SK-N-SH (cell line): ENCODE measurements at regions not wholly inside any gene's neighbourhood (a gene's known extent, or its start where the extent isn't known, plus 50 kb on each side); places are given as distances from the start of the nearest gene placed in this dataset.

Experiments used
- CTCF ChIA-PET: fragments of 300-600, 350-600 bp; formaldehyde crosslinking; extraction: SDS; loops from one replicate; lab custom pipeline; 2021; lab: Yijun Ruan, JAX
- POLR2A ChIA-PET: fragments of 350-600 bp; sonication (Branson Sonifier 250); formaldehyde crosslinking; extraction: SDS; loops from one replicate; lab custom pipeline; 2020; ENCODE audit warnings: antibody characterized with exemption, inconsistent platforms; lab: Yijun Ruan, JAX
- DNase-seq: peaks from one replicate; pipeline ENCODE4 v3.0.0; 2012
- H2AFZ ChIP-seq: fragments of 200-600 bp; sonication (generic); 2 replicates; pipeline ENCODE4 v1.8.1; 2016; ENCODE audit warnings: antibody characterized with exemption, mild to moderate bottlenecking, low read depth
- H3F3A ChIP-seq: fragments of 200-600 bp; sonication (generic); replicated peaks from 2 replicates; pipeline ENCODE3; 2016; ENCODE audit warnings: antibody characterized with exemption, mild to moderate bottlenecking; ENCODE audit not compliant: insufficient read depth
- H3K27ac ChIP-seq, 2 experiments: fragments of 200-500 bp in 1 of 2; fragments of 200-600 bp in 1 of 2; sonication (Bioruptor generic) in 1 of 2; sonication (generic), shearing (Covaris generic) in 1 of 2; 2 replicates each; pipeline versions ENCODE4 v1.5.1 to v1.6.1; 2014 to 2016; ENCODE audit warnings: low read depth in 2 of 2, inconsistent platforms in 1 of 2, low read length in 1 of 2, mild to moderate bottlenecking in 1 of 2, mixed read lengths in 1 of 2
- H3K27me3 ChIP-seq: fragments of 200-600 bp; sonication (generic), shearing (Covaris generic); 2 replicates; pipeline ENCODE4 v1.6.1; 2016; ENCODE audit warnings: mixed run types; ENCODE audit not compliant: insufficient read depth
- H3K36me3 ChIP-seq, 2 experiments: fragments of 200-500 bp in 1 of 2; fragments of 200-600 bp in 1 of 2; sonication (Bioruptor generic) in 1 of 2; sonication (generic) in 1 of 2; replicated peaks in 1 of 2; 2 replicates each; pipeline versions ENCODE3 to v1.5.1; 2014 to 2016; ENCODE audit warnings: low read length in 1 of 2, mild to moderate bottlenecking in 1 of 2; ENCODE audit not compliant: insufficient read depth in 2 of 2, control insufficient read depth in 1 of 2
- H3K4me1 ChIP-seq, 2 experiments: fragments of 200-500 bp in 1 of 2; fragments of 200-600 bp in 1 of 2; sonication (Bioruptor generic) in 1 of 2; sonication (generic), shearing (Covaris generic) in 1 of 2; 2 replicates each; pipeline versions ENCODE4 v1.5.1 to v1.6.1; 2014 to 2016; ENCODE audit warnings: low read depth in 1 of 2, low read length in 1 of 2, mixed run types in 1 of 2; ENCODE audit not compliant: insufficient read depth in 2 of 2, control insufficient read depth in 1 of 2
- H3K4me2 ChIP-seq: fragments of 200-600 bp; sonication (generic), shearing (Covaris generic); 2 replicates; pipeline ENCODE4 v1.6.1; 2017; ENCODE audit warnings: mixed run types
- H3K4me3 ChIP-seq, 2 experiments: fragments of 200-500 bp in 1 of 2; fragments of 200-600 bp in 1 of 2; sonication (Bioruptor generic) in 1 of 2; sonication (generic), shearing (Covaris generic) in 1 of 2; 2 replicates each; pipeline versions ENCODE4 v1.5.1 to v1.8.1; 2014 to 2016; ENCODE audit warnings: low read depth in 2 of 2, inconsistent platforms in 1 of 2, low read length in 1 of 2, mild to moderate bottlenecking in 1 of 2, mixed read lengths in 1 of 2, moderate library complexity in 1 of 2
- H3K79me2 ChIP-seq: fragments of 200-600 bp; sonication (generic); 2 replicates; pipeline ENCODE4 v1.8.1; 2017; ENCODE audit warnings: mild to moderate bottlenecking; ENCODE audit not compliant: insufficient read depth
- H3K9ac ChIP-seq: fragments of 200-600 bp; sonication (generic); 2 replicates; pipeline ENCODE4 v1.6.1; 2017; ENCODE audit warnings: mixed run types
- H3K9me2 ChIP-seq: fragments of 200-600 bp; sonication (generic); 2 replicates; pipeline ENCODE4 v1.6.1; 2017; ENCODE audit warnings: mixed run types
- H3K9me3 ChIP-seq: fragments of 200-600 bp; sonication (generic); 2 replicates; pipeline ENCODE4 v1.6.1; 2017; ENCODE audit warnings: mixed run types, mild to moderate bottlenecking, moderate library complexity
- H4K20me1 ChIP-seq: fragments of 200-600 bp; sonication (generic); 2 replicates; pipeline ENCODE4 v1.6.1; 2017; ENCODE audit warnings: mild to moderate bottlenecking, mixed run types; ENCODE audit not compliant: insufficient read depth
- ELF1 ChIP-seq: IDR thresholded peaks from 2 replicates; pipeline ENCODE4 v1.4.0; 2012
- EP300 ChIP-seq, 2 experiments: IDR thresholded peaks; 2 replicates each; pipeline versions ENCODE4 v1.4.0 to v1.6.1; 2012; ENCODE audit warnings: borderline replicate concordance in 1 of 2, low read depth in 1 of 2, low read length in 1 of 2
- FOSL2 ChIP-seq: IDR thresholded peaks from 2 replicates; pipeline ENCODE4 v1.4.0; 2012; ENCODE audit warnings: low read depth, mild to moderate bottlenecking, moderate library complexity, borderline replicate concordance
- FOXJ3 ChIP-seq: sonication (generic); formaldehyde crosslinking; IDR thresholded peaks from 2 replicates; pipeline ENCODE4 v1.5.1; 2020; ENCODE audit warnings: mild to moderate bottlenecking, missing genetic modification reagents
- GABPA ChIP-seq: IDR thresholded peaks from 2 replicates; pipeline ENCODE4 v1.4.0; 2012; ENCODE audit warnings: low read depth, mild to moderate bottlenecking
- IRF3 ChIP-seq: fragments of 150-350 bp; IDR thresholded peaks from 2 replicates; pipeline ENCODE4 v1.6.1; 2016; ENCODE audit warnings: mild to moderate bottlenecking, low read depth, low read length
- JUND ChIP-seq: IDR thresholded peaks from 2 replicates; pipeline ENCODE4 v1.4.0; 2012
- MXI1 ChIP-seq: IDR thresholded peaks from 2 replicates; pipeline ENCODE4 v1.6.1; 2012; ENCODE audit warnings: mild to moderate bottlenecking, low read depth, low read length, improper control_type of control experiment
- NFIC ChIP-seq: IDR thresholded peaks from 2 replicates; pipeline ENCODE4 v1.4.0; 2012; ENCODE audit warnings: borderline replicate concordance
- NRF1 ChIP-seq: IDR thresholded peaks from 2 replicates; pipeline ENCODE4 v1.6.1; 2012; ENCODE audit warnings: low read depth, mild to moderate bottlenecking, low read length
- POLR2AphosphoS5 ChIP-seq: IDR thresholded peaks from 2 replicates; pipeline ENCODE4 v1.6.1; 2012; ENCODE audit warnings: low read depth, low read length
- RAD21 ChIP-seq: IDR thresholded peaks from 2 replicates; pipeline ENCODE4 v1.6.1; 2012; ENCODE audit warnings: mild to moderate bottlenecking, low read length
- RXRA ChIP-seq: IDR thresholded peaks from 2 replicates; pipeline ENCODE4 v1.4.0; 2012; ENCODE audit warnings: low read depth, mild to moderate bottlenecking, borderline replicate concordance
- TAF1 ChIP-seq: IDR thresholded peaks from 2 replicates; pipeline ENCODE4 v1.6.1; 2012; ENCODE audit warnings: low read depth, mild to moderate bottlenecking, low read length, moderate library complexity, borderline replicate concordance
- TEAD4 ChIP-seq: IDR thresholded peaks from 2 replicates; pipeline ENCODE4 v1.4.0; 2012; ENCODE audit warnings: mild to moderate bottlenecking, borderline replicate concordance; ENCODE audit not compliant: insufficient read depth
- YY1 ChIP-seq: IDR thresholded peaks from 2 replicates; pipeline ENCODE4 v1.4.0; 2012; ENCODE audit warnings: low read depth, mild to moderate bottlenecking
- WGBS: methylation state at CpG from one replicate; pipeline ENCODE4 v1.1.6; 2017; ENCODE audit warnings: low lambda C conversion rate; 5-methylcytosine and 5-hydroxymethylcytosine counted together
- TF ChIP-seq, protein P1 (sequence below): IDR thresholded peaks from 2 replicates; pipeline ENCODE4 v1.4.0; 2012; ENCODE audit warnings: low read depth, borderline replicate concordance

DNA sequence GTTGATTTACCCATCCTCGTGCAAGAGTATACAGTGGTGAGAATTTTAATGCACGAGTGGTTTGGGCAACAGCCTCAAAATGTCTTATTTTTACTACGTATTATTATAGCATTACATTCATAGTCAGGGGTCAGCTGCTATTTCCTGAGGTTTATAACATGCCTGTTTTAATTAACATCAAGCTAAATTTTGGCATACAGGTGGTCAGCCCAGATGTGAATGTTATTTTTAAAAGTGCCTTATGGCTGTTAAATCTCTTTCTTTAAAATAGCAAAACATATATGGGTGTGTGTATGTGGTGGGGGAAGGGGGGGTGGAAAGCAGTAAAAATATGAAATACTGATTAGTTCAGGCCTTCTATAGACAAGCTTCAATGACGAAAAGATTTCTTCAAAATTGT is 424.5 kb upstream of the CLINT1 start:
- Histone ChIP-seq H3K9me2 (no peaks in the 10 kb centered on the region), H3K36me3 (no peaks in the 10 kb centered on the region), H3F3A (no peaks in the 10 kb centered on the region), H3K79me2 (no peaks in the 10 kb centered on the region), H3K27ac (no peak overlapping the region), H3K9ac (no peak overlapping the region), H4K20me1 (no peaks in the 10 kb centered on the region), H3K27me3 (no peaks in the 10 kb centered on the region), H3K9me3 (no peaks in the 10 kb centered on the region), H3K4me1 (no peaks in the 10 kb centered on the region), H2AFZ (no peak overlapping the region), H3K4me2 (no peak overlapping the region), H3K4me3 (no peak overlapping the region)
- 29% methylated on average over 4 of the region's 4 CpGs for WGBS
- TF ChIP-seq POLR2AphosphoS5 (no peak), RAD21 (no peak), FOXJ3 (CRISPR knock-in tag) (no peak), TEAD4 (no peak), EP300 (IDR thresholded peaks at IDR 0.05; ENCODE audit: borderline replicate concordance in 1 of 2, low read depth in 1 of 2, low read length in 1 of 2) (no peak), YY1 (no peak), MXI1 (no peak), JUND (no peak)
- ChIA-PET CTCF (interaction anchor here (1.3 kb wide), 1 partner anchor 9 kb away, joined by 5 read pairs; no protein-coding TSS in a partner anchor), POLR2A (no interaction called here)
- no peak for DNase-seq

GRCh38 chr5:158278216-158278925 is 419.4 kb upstream of the CLINT1 start:
- no peak for TF ChIP-seq ELF1
- no peak for TF ChIP-seq TAF1
- TF ChIP-seq NFIC: no peak
- no peak for TF ChIP-seq IRF3
- TF ChIP-seq TEAD4: no peak
- no peak for TF ChIP-seq RXRA
- TF ChIP-seq POLR2AphosphoS5: no peak
- TF ChIP-seq JUND: no peak
- TF ChIP-seq FOSL2: no peak
- TF ChIP-seq, protein P1, sequence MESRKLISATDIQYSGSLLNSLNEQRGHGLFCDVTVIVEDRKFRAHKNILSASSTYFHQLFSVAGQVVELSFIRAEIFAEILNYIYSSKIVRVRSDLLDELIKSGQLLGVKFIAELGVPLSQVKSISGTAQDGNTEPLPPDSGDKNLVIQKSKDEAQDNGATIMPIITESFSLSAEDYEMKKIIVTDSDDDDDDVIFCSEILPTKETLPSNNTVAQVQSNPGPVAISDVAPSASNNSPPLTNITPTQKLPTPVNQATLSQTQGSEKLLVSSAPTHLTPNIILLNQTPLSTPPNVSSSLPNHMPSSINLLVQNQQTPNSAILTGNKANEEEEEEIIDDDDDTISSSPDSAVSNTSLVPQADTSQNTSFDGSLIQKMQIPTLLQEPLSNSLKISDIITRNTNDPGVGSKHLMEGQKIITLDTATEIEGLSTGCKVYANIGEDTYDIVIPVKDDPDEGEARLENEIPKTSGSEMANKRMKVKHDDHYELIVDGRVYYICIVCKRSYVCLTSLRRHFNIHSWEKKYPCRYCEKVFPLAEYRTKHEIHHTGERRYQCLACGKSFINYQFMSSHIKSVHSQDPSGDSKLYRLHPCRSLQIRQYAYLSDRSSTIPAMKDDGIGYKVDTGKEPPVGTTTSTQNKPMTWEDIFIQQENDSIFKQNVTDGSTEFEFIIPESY: no peak
- no peak for TF ChIP-seq NRF1
- TF ChIP-seq GABPA: no peak
- Histone ChIP-seq H3K9ac (no peak overlapping the region), H3F3A (no peaks in the 10 kb centered on the region), H3K9me3 (no peaks in the 10 kb centered on the region), H3K4me1 (no peaks in the 10 kb centered on the region), H3K9me2 (no peaks in the 10 kb centered on the region), H3K27ac (no peak overlapping the region), H3K4me3 (no peak overlapping the region), H3K79me2 (no peaks in the 10 kb centered on the region), H3K4me2 (no peak overlapping the region), H2AFZ (no peak overlapping the region), H4K20me1 (no peaks in the 10 kb centered on the region), H3K36me3 (no peaks in the 10 kb centered on the region), H3K27me3 (no peaks in the 10 kb centered on the region)
- CTCF ChIA-PET: interaction anchor here (0.8 to 1.3 kb wide), 2 partner anchors 11 to 37 kb away, joined by 3 read pairs; no protein-coding TSS in a partner anchor
- POLR2A ChIA-PET: no interaction called here
- DNase-seq: no peak
- 72% methylated on average over 4 of the region's 4 CpGs for WGBS
